GM18505 (cell line): ENCODE measurements at regions not wholly inside any gene's neighbourhood (a gene's known extent, or its start where the extent isn't known, plus 50 kb on each side); places are given as distances from the start of the nearest gene placed in this dataset.
A peak's percentile ranks its signal among the peaks of the same experiment; 100 is the strongest.

Source experiments
- ATAC-seq: cut with Tn5 transposase; IDR thresholded peaks from one replicate; pipeline ENCODE4 v1.9.1; 2021; ENCODE audit not compliant: unreplicated experiment
- POLR2A ChIP-seq: IDR thresholded peaks from 4 replicates; pipeline ENCODE4 v1.6.1; 2011; ENCODE audit warnings: borderline replicate concordance; ENCODE audit not compliant: insufficient read depth, insufficient read length; ENCODE audit errors: extremely low read depth

DNA sequence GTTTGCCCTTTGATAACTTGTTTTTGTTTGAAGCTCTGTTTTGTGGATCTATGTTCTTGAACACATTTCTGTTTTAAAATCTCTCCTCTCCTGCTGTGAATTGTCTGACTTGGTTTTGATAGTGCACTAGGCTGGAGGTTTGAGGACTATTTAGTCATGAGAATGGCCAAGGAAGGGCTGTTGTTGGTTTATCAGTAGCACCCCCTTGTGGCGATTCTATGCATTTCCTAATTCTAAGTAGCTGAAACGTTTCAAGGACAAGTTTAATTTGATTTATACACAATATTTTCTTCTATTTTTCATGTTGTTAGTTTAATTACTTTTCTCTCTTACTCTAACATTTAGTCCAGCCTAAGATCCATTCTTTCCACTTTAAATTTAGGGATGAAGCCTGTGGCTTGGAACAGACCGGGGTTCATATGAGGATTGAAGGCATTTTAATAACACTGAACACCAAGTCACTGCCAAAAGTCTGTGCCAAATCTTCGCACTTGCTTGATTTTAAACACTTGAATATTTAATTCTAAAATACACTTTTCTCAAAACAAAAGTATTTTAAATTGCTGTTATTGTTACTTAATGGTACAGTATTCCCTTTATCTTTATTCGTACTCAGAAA lies 166.0 kb downstream of the SOCS6 start:
- peak; percentile 79 for ATAC-seq
- no peak for TF ChIP-seq POLR2A

- ATAC-seq = no peak
- TF ChIP-seq POLR2A = no peak
Observed at GRCh38 chr18:70453058-70453775, 164.4 kb downstream of the SOCS6 start.

DNA sequence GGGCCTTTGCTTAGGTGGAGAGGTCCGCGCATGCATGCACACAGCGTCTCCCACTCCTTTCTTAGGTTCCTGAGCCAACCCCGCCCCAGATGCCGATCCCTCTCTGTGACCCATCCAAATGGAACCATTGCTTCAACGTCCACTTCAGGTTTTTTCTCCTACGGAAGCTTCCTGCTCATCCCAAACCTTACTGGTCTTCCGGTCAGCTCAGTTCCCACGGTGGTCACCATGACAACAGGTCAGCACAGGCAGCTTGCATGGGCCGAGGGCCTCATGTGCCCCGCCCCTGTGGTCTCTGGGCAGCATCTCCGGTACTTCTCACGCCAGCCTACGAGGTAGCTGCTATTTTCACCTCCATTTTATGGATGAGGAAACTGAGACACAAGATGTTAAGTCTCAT lies 163.7 kb downstream of the SOCS6 start:
- no peak for TF ChIP-seq POLR2A
- ATAC-seq = no peak

DNA sequence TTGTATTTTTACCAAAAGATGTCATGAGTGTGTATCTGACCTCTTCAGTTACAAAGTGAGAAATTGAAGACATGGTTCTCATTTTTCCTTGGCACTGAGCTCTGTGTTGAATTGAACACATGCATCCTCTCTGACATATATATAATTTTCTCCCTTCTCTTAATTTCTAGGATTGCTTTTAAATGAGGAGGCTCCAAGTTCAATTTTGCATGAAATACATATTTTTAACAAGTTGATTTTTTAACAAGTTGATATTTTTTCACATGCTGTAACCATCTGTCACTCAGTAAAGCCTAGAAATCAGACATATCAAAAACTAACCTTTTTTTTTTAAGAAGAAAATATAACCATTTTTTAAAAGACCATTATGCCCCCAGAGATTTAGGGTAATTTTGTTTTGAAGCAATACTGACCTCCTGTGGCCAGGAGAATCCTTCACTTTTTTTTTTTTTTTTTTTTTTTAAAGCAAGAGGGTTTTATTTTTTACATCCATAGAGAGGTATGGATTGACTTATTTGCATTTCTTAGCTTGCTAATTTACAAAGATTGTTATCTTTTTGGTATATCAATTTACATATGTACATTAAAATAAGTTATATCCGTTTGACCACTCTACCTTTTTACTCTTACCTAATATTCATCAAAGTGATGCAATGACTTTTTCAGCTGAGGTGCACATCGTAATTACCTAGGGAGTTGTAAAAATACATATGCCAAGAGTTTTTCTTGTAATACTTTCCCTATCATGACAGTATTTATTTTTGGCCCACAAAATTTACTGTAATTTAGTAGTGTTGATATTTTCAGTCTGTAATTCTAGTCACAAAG lies 161.8 kb downstream of the SOCS6 start:
- ATAC-seq = no peak

GRCh38 chr18:70448588-70448987 lies 159.7 kb downstream of the SOCS6 start:
- ATAC-seq = no peak
- TF ChIP-seq POLR2A = no peak

More for the DNA sequence above, 161.8 kb downstream of the SOCS6 start:
- no peak for TF ChIP-seq POLR2A

GRCh38 chr18:70446063-70446462 lies 157.2 kb downstream of the SOCS6 start:
- no peak for TF ChIP-seq POLR2A
- no peak for ATAC-seq

DNA sequence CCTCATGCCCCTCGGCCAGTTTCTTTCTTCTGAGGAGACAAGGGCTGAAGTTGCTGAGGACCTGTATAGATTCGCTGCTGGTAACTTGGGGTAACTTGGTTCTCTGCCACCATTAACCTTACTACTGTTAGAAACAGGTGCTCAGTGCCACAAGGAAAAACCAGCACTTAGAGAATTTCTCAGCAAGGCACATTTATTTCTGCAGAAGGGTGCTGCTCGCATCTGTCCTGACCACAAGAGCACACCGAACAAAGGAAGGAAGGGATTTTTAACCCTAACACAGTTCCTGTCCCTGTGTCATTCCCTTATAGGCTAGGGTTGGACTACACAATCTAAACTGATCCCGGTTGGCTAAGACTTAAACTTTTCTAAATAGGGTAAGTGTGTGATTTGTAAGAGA lies 154.1 kb downstream of the SOCS6 start:
- ATAC-seq = no peak
- no peak for TF ChIP-seq POLR2A

GRCh38 chr18:70432804-70433400 lies 144.1 kb downstream of the SOCS6 start:
- TF ChIP-seq POLR2A = no peak
- no peak for ATAC-seq

GRCh38 chr18:70431203-70431624 lies 142.4 kb downstream of the SOCS6 start:
- TF ChIP-seq POLR2A = no peak
- no peak for ATAC-seq

GRCh38 chr18:70430501-70431173 lies 141.8 kb downstream of the SOCS6 start:
- no peak for ATAC-seq

DNA sequence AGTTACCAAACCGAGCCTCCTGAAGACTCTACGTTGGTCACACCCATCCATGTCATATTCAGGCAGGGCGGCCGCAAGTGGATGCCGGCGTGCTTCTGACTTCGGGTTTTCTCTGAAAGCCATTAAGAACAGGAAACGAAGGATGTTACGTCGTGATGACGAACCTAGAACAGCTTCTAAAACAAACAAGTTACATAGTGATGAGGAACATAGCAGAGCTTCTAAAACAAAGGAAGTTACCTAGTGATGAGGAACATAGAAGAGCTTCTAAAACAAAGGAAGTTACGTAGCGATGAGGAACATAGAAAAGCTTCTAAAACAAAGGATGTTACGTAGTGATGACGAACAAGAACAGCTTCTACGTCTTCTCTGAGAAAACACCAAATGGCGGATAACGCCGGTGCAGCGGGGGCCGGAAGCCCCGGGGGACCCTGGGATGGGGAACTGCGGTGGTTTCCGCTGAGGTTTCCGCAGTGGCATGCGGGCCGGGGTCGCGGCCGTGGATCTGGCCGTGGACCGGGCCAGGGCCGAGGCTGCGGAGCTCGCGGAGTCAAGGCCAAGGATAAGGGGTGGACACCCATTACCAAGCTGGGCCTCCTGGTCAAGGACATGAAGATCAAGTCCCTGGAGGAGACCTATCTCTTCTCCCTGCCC lies 141.1 kb downstream of the SOCS6 start:
- TF ChIP-seq POLR2A = no peak
- ATAC-seq = no peak

More at GRCh38 chr18:70430501-70431173, 141.8 kb downstream of the SOCS6 start:
- TF ChIP-seq POLR2A = no peak

- ATAC-seq = peak; percentile 98
- TF ChIP-seq POLR2A = no peak
Observed at GRCh38 chr18:70428439-70428838, 139.6 kb downstream of the SOCS6 start.

GRCh38 chr18:70426818-70427217 lies 138.0 kb downstream of the SOCS6 start:
- ATAC-seq = no peak
- TF ChIP-seq POLR2A = no peak

- no peak for ATAC-seq
- no peak for TF ChIP-seq POLR2A
Observed at GRCh38 chr18:70425236-70425635, 136.4 kb downstream of the SOCS6 start.
